ENCODE measurements at regions not wholly inside any gene's neighbourhood (a gene's known extent, or its start where the extent isn't known, plus 50 kb on each side); places are given as distances from the start of the nearest gene placed in this dataset.
"Not testable (repeated sequence)": the region's sequence is repeated elsewhere in the genome, so short reads cannot be mapped to it uniquely, and the experiment has no call there.

- no peak overlapping the region for H3K4me3 ChIP-seq (ENCODE audit: low read length)
- DNase-seq (ENCODE audit: low read depth): no peak
- no peak for TF ChIP-seq CTCF (IDR thresholded peaks at IDR 0.05; ENCODE audit: insufficient read depth, low read depth, low read length, missing control alignments)
Measured at GRCh38 chr4:152189451-152190179, 346.3 kb downstream of the FBXW7 start.

GRCh38 chr4:152188801-152189200 lies 347.1 kb downstream of the FBXW7 start:
- H3K4me3 ChIP-seq (ENCODE audit: low read length): no peak overlapping the region
- no peak for DNase-seq (ENCODE audit: low read depth)
- no peak for TF ChIP-seq CTCF (IDR thresholded peaks at IDR 0.05; ENCODE audit: insufficient read depth, low read depth, low read length, missing control alignments)

DNA sequence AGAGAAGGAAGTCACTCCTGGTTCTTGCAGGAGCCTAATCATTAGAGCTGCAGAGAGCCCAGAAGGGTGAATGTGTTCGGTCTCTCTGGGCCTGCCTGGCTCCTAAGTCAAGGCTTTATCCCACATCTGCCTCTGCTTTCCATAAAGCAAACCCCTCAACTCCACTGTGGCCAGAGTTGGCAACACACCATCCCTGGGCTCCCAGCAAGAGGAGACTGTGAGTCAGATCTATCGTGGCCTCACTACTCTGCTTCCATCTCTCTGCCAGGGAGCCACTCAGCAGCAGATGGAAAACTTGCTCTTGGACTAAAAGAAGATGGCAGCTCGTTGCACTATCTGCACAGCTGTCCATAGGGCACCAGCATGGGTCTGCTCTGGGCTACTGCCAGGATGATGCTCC lies 348.2 kb downstream of the FBXW7 start:
- no peak overlapping the region for H3K4me3 ChIP-seq (ENCODE audit: low read length)
- TF ChIP-seq CTCF (IDR thresholded peaks at IDR 0.05; ENCODE audit: insufficient read depth, low read depth, low read length, missing control alignments): no peak
- no peak for DNase-seq (ENCODE audit: low read depth)

- H3K4me3 ChIP-seq (ENCODE audit: low read length): no peak overlapping the region
- peak; percentile 28 for DNase-seq (ENCODE audit: low read depth)
- no peak for TF ChIP-seq CTCF (IDR thresholded peaks at IDR 0.05; ENCODE audit: insufficient read depth, low read depth, low read length, missing control alignments)
Measured at GRCh38 chr4:152185786-152186550, 349.9 kb downstream of the FBXW7 start.

DNA sequence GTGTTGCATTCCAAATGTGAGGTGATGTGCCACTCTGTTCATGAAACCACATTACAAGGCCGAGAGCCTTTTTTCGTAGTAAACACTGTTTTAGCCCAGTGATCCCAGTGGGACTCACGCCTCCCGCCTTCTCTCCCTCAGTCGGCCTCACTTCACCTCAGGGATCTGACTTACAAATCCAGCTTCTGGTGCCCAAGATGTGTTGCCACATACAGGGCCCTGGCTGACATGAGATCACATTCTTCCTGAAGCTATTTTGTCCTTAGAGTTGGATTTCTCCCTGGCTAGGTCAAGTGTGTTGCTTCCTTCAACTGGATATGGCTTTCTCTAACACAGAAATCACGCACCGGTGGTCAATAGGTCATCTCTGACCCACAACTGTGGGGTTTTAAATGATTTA lies 354.7 kb downstream of the FBXW7 start:
- DNase-seq (ENCODE audit: low read depth): no peak
- no peak for TF ChIP-seq CTCF (IDR thresholded peaks at IDR 0.05; ENCODE audit: insufficient read depth, low read depth, low read length, missing control alignments)
- no peak overlapping the region for H3K4me3 ChIP-seq (ENCODE audit: low read length)

GRCh38 chr4:152180369-152180768 lies 355.5 kb downstream of the FBXW7 start:
- TF ChIP-seq CTCF (IDR thresholded peaks at IDR 0.05; ENCODE audit: insufficient read depth, low read depth, low read length, missing control alignments): no peak

GRCh38 chr4:152177538-152177937 lies 358.4 kb downstream of the FBXW7 start:
- not testable (repeated sequence) for H3K4me3 ChIP-seq (ENCODE audit: low read length)

More at GRCh38 chr4:152180369-152180768, 355.5 kb downstream of the FBXW7 start:
- DNase-seq (ENCODE audit: low read depth): no peak
- H3K4me3 ChIP-seq (ENCODE audit: low read length): no peak overlapping the region

More at GRCh38 chr4:152177538-152177937, 358.4 kb downstream of the FBXW7 start:
- DNase-seq (ENCODE audit: low read depth): not testable (repeated sequence)

Data from epithelial cell of esophagus (primary cell).